DOHH2 (cell line): ENCODE measurements at regions not wholly inside any gene's neighbourhood (a gene's known extent, or its start where the extent isn't known, plus 50 kb on each side); places are given as distances from the start of the nearest gene placed in this dataset.

Experiments used
- H3F3A ChIP-seq: fragments of 200-600 bp; sonication (generic), shearing (Covaris generic); 2 replicates; pipeline ENCODE4 v1.6.0; 2016; ENCODE audit warnings: antibody characterized with exemption, mild to moderate bottlenecking; ENCODE audit not compliant: control insufficient read depth, insufficient read depth
- H3K27ac ChIP-seq: fragments of 200-600 bp; sonication (generic); 2 replicates; pipeline ENCODE4 v1.5.1; 2014; ENCODE audit warnings: low read depth, mild to moderate bottlenecking, low read length, moderate library complexity
- H3K27me3 ChIP-seq: fragments of 200-600 bp; sonication (generic); 2 replicates; pipeline ENCODE4 v1.6.1; 2014; ENCODE audit warnings: mild to moderate bottlenecking, low read length, mixed read lengths; ENCODE audit not compliant: control insufficient read depth
- H3K36me3 ChIP-seq: fragments of 200-600 bp; sonication (generic); 2 replicates; pipeline ENCODE4 v1.6.1; 2014; ENCODE audit warnings: mild to moderate bottlenecking, low read length, moderate library complexity, mixed read lengths; ENCODE audit not compliant: control insufficient read depth
- H3K4me1 ChIP-seq: fragments of 200-600 bp; sonication (generic); 2 replicates; pipeline ENCODE4 v1.6.1; 2014; ENCODE audit warnings: mild to moderate bottlenecking, low read length, mixed read lengths; ENCODE audit not compliant: control insufficient read depth
- H3K4me2 ChIP-seq: fragments of 200-600 bp; sonication (generic); 2 replicates; pipeline ENCODE4 v1.6.0; 2014; ENCODE audit warnings: mild to moderate bottlenecking, low read length, moderate library complexity
- H3K4me3 ChIP-seq: fragments of 200-600 bp; sonication (generic); 2 replicates; pipeline ENCODE4 v1.5.1; 2014; ENCODE audit warnings: mild to moderate bottlenecking, low read length, mixed read lengths
- H3K79me2 ChIP-seq: fragments of 200-600 bp; sonication (generic); 2 replicates; pipeline ENCODE4 v1.6.1; 2014; ENCODE audit warnings: mild to moderate bottlenecking, low read length, mixed read lengths; ENCODE audit not compliant: control insufficient read depth
- H3K9me2 ChIP-seq: fragments of 200-600 bp; sonication (generic); replicated peaks from 2 replicates; pipeline ENCODE4 v1.6.1; 2014; ENCODE audit warnings: mild to moderate bottlenecking, low read length, mixed read lengths; ENCODE audit not compliant: control insufficient read depth
- H3K9me3 ChIP-seq: fragments of 200-600 bp; sonication (generic); 2 replicates; pipeline ENCODE4 v1.6.1; 2014; ENCODE audit warnings: antibody characterized with exemption, low read length, mixed read lengths; ENCODE audit not compliant: control insufficient read depth, insufficient read depth
- H4K20me1 ChIP-seq: fragments of 200-600 bp; sonication (generic); 2 replicates; pipeline ENCODE4 v1.6.0; 2014; ENCODE audit warnings: low read depth, mild to moderate bottlenecking, antibody characterized with exemption, low read length, moderate library complexity; ENCODE audit not compliant: control insufficient read depth, insufficient read depth
- EZH2phosphoT487 ChIP-seq: fragments of 200-600 bp; sonication (generic); IDR thresholded peaks from 2 replicates; pipeline ENCODE4 v1.6.1; 2017; ENCODE audit warnings: borderline replicate concordance, mild to moderate bottlenecking, antibody characterized with exemption, low read length, moderate library complexity, mixed read lengths
- TF ChIP-seq, protein P1 (sequence below): fragments of 200-600 bp; sonication (generic); IDR thresholded peaks from one replicate; pipeline ENCODE4 v1.5.1; 2014; ENCODE audit warnings: antibody characterized with exemption, mild to moderate bottlenecking, low read depth, low read length; ENCODE audit not compliant: poor library complexity, severe bottlenecking

DNA sequence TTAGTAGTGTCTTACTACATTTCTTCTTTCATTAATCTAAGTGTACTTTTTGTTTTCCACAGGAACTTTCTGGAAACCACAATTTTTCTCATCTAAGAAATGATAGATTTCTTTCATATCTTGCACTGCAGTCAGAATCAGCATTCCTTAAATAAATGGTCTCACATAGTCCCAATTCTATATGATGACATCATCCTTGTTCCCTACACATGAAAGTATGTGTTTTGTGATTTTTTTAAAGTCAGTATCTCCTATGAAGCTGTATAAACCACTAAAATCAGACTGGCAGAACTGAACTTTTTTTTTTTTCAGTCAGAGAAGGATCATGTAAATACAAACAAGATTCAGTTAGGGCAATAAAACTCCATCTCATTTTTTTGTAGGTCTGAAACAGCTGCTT, 742.6 kb upstream of the CXADR start:
- Histone ChIP-seq H3K36me3 (no peaks in the 10 kb centered on the region), H3K79me2 (no peaks in the 10 kb centered on the region), H3K4me3 (no peak overlapping the region), H3F3A (no peaks in the 10 kb centered on the region), H3K9me3 (peaks cover 3% of the 10 kb centered on the region; the same call in 1 of the 2 replicates), H3K4me1 (no peaks in the 10 kb centered on the region), H3K27me3 (no peaks in the 10 kb centered on the region), H3K9me2 (no peaks in the 10 kb centered on the region), H3K27ac (no peak overlapping the region), H3K4me2 (no peak overlapping the region), H4K20me1 (no peaks in the 10 kb centered on the region)
- TF ChIP-seq, protein P1, sequence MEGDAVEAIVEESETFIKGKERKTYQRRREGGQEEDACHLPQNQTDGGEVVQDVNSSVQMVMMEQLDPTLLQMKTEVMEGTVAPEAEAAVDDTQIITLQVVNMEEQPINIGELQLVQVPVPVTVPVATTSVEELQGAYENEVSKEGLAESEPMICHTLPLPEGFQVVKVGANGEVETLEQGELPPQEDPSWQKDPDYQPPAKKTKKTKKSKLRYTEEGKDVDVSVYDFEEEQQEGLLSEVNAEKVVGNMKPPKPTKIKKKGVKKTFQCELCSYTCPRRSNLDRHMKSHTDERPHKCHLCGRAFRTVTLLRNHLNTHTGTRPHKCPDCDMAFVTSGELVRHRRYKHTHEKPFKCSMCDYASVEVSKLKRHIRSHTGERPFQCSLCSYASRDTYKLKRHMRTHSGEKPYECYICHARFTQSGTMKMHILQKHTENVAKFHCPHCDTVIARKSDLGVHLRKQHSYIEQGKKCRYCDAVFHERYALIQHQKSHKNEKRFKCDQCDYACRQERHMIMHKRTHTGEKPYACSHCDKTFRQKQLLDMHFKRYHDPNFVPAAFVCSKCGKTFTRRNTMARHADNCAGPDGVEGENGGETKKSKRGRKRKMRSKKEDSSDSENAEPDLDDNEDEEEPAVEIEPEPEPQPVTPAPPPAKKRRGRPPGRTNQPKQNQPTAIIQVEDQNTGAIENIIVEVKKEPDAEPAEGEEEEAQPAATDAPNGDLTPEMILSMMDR = no peak
- no peak for TF ChIP-seq EZH2phosphoT487

DNA sequence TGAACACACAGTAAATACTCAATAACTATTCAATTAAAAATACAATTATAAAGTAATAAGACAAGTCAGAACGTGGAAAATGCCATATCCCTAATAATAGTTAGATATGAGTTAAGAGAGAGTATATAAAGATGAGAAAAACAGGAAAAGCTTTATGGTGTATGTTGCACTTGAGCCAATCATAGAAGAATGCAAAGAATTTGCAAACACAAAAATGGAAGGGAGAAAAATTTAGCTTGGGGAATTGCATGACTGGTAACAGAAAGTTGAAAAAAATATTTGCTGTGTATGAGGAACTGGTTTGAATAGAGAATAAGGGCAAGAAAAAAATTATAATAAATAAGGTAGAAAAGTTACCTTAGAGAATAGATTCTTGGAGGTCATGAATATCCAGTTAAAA, 739.6 kb upstream of the CXADR start:
- H3K4me1 ChIP-seq = no peaks in the 10 kb centered on the region
- H4K20me1 ChIP-seq = no peaks in the 10 kb centered on the region
- no peak overlapping the region for H3K27ac ChIP-seq
- H3K27me3 ChIP-seq = no peaks in the 10 kb centered on the region
- no peak for TF ChIP-seq EZH2phosphoT487
- TF ChIP-seq, protein P1 = no peak
- no peaks in the 10 kb centered on the region for H3K79me2 ChIP-seq
- H3K9me2 ChIP-seq = no peaks in the 10 kb centered on the region
- no peak overlapping the region for H3K4me2 ChIP-seq
- peaks cover 3% of the 10 kb centered on the region; the same call in 1 of the 2 replicates for H3K9me3 ChIP-seq
- no peaks in the 10 kb centered on the region for H3F3A ChIP-seq
- H3K4me3 ChIP-seq = no peak overlapping the region
- no peaks in the 10 kb centered on the region for H3K36me3 ChIP-seq

DNA sequence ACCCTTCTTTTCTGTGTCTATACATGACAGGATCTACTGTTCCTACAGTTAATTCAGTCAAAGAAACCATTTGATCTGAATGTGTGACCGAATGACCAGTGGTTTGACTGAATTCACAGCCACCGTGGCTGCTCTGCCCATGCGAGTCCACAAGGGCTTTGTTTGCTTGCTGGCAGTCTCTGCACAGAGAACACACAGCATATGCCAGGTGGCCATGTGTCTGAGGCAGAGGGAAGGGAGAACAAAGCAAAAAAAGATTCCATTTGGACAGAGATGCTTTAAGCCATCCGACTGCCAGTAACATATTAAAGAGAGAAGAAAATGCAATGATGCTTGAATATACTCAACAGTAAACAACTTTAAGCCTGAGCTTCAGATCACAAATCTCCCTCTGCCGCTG, 737.8 kb upstream of the CXADR start:
- no peaks in the 10 kb centered on the region for H4K20me1 ChIP-seq
- no peaks in the 10 kb centered on the region for H3K27me3 ChIP-seq
- H3K36me3 ChIP-seq = no peaks in the 10 kb centered on the region
- no peaks in the 10 kb centered on the region for H3F3A ChIP-seq
- no peak overlapping the region for H3K4me2 ChIP-seq
- no peaks in the 10 kb centered on the region for H3K9me2 ChIP-seq
- no peaks in the 10 kb centered on the region for H3K79me2 ChIP-seq
- H3K27ac ChIP-seq = no peak overlapping the region
- no peaks in the 10 kb centered on the region for H3K4me1 ChIP-seq
- TF ChIP-seq EZH2phosphoT487 = no peak
- TF ChIP-seq, protein P1 = no peak
- no peak overlapping the region for H3K4me3 ChIP-seq
- H3K9me3 ChIP-seq = no peaks in the 10 kb centered on the region
